ENCODE measurements at regions not wholly inside any gene's neighbourhood (a gene's known extent, or its start where the extent isn't known, plus 50 kb on each side); places are given as distances from the start of the nearest gene placed in this dataset.
A peak's percentile ranks its signal among the peaks of the same experiment; 100 is the strongest.

DNA sequence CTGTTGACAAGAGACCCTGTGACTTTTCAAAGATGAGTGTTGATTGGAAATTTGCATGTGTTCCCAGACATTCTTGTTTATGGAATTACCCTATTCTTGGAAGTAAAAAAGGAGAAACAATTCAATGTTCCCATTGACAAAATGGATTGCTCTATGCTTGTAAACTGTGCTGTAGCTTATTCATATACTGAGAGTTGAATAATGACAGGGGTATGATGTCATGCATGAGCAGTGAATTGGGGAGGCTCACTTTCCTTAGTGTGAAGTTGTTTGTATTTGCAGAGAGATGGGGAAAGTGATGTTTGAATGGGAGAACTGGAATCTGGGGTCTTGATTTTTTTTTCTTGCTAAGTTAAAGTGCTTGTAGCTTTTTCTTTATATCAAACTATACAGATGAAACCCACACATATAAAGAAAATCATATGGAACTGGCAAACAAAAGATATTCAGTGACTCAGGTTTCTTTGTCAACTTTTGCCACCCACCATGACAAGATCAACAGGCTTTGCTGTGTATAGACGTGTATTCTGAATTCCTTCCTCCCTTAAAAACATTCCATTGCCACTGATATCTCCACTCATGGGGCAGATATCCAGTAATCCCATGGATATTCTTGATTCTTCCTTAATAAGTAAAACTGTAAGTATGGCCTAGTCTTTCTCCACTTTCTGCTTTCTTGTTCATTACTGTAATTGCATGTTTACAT is 97.8 kb upstream of the JAG1 start:
- no peak for DNase-seq

DNA sequence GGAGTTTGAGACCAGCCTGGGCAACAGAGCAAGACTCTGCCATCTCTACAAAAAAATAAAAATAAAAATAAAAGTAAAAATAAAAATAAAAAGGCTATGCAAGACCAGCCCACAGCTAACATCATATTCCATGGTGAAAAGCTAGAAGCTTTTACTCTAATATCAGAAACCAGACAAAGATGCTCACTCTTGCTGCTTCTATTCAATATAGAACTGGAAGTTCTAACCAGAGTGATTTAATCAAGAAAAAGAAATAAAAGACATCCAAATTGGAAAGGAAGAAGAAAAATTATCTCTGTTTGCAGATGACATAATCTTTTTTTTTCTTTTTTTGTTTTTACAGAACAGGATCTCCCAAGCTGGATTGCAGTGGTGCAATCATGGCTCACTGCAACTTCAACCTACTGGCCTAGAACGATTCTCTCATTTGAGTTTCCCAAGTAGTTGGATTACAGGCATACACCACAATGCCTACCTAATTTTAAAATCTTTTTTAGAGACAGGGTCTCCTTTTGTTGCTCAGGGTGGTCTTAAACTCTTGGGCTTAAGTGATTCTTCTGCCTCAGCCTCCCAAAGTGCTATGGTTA is 100.7 kb upstream of the JAG1 start:
- DNase-seq: no peak

DNA sequence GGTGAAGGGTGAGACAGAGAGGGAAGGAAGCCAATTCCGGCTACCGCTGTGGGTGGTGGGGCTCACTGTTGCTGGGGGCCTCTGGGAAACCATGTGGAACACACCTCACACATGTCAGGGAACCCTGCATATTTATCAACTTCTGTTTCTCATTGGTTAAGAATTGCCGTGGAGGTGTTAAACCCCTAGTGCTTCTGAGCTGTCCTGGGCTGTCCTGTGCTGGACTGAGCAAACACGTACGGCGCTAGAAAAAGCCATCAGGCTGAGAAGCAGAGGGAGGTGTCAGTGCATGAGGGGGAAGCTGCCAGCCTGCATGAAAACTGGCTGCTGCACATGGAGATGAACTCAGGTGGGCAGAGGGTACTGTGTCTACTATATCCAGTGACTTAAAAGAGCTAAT is 103.9 kb upstream of the JAG1 start:
- DNase-seq: no peak

DNA sequence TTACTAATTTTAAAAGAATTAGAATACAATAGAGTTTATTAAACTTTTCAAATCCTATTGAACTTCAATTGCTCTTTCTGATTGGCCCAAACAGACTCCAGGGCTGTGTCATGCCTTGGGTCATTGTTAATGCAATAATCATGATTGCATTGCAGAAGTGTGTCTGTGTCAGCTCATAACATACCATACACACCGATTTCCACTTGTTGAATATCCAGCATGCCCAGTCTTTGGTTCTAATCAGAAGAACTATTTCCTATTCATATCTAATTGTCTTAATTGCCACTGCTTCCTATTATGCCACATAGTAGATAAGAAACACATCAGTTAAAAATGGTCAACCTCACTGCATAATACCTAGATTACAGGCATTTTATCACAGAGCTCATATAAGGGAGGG is 106.1 kb upstream of the JAG1 start:
- no peak for DNase-seq

GRCh38 chr20:10780901-10781300 is 107.1 kb upstream of the JAG1 start:
- DNase-seq: no peak

GRCh38 chr20:10781526-10781925 is 107.7 kb upstream of the JAG1 start:
- DNase-seq: no peak

GRCh38 chr20:10783707-10784553 is 110.1 kb upstream of the JAG1 start:
- DNase-seq: no peak

DNA sequence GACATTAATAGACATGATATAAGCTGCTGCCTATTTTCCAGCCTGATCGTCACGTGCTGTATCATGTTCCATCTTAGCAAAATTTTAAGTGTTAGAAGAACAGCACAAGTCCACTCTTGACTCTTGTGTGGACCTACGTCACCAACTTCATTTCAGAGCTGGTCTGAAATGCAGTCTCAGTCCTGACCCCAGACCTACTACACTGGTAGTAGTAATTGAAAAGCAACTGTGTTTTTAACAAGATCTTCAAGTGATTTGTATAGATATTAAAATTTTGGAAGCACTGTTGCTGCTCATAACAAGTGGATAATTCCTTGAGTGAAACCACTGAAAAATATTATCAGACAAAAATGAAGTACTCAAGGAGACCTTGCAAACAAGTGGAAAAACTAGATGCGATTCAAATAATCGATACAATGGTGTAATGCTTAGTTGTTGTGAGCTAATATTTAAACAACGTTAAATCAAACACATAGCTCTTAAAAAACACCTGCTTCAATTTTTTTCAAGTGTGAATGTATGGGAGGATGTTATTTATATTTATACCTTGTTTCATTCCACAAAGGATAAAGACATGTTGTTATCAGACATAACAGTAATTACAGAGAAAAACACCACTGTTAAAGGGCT is 110.9 kb upstream of the JAG1 start:
- peak; percentile 1 for DNase-seq

DNA sequence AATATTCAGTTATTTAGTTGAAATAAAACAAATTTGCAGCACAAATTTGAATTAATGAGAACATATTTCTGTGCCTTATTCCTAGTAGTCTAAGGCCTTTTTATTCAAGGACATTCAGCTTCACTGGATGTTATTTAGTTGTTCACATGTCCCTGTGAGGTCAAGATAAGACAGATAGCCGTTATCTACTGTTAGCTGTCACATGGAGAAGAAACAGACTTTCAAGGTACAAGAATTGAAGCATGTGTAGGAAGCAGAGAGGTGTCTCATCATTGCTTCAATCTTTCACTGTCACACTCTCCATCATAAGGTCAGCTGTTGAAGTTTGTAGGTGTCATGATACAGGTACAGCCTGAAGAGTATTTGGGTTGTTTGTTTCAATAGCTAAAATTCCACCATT is 112.9 kb upstream of the JAG1 start:
- no peak for DNase-seq

DNA sequence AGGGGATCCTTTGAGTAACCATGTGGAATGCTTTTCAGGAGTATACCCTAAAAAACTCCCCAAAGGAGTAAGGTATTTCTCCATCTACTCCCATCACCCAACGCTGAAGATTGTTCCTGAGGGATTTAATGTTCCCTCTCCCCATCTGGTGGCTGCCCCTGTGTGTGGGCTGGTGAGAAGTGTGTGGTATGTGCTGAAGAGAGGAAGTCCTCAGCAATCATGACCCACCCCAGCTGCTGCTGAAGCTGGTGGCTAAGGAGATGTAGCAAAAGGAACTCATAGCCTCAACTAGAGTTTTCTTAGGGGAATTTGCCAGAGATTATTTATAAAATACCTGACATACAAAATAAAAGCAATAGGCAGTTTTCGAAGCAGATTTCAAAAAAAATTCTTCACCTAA is 114.3 kb upstream of the JAG1 start:
- no peak for DNase-seq

- no peak for DNase-seq
Measured at GRCh38 chr20:10788877-10789276, 115.1 kb upstream of the JAG1 start.

DNA sequence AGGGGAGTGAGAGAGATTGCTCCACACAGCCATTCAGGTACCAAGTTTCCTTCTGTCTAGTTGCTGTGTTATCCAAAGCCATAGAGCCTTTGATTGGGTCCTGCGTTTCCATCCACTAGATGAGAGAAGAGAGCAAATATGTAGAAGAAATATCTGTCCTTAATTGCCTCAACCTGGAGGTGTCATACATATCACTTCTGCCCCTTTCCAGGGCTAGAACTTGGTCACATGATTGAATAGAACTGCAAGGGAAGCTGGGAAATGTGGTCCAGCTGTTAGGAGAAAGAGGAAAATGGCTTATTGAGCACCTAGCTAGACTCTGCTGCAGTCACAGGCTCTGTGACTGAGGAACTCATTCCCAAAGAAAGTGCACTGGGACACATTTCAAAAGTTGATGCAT is 115.6 kb upstream of the JAG1 start:
- DNase-seq: no peak

DNA sequence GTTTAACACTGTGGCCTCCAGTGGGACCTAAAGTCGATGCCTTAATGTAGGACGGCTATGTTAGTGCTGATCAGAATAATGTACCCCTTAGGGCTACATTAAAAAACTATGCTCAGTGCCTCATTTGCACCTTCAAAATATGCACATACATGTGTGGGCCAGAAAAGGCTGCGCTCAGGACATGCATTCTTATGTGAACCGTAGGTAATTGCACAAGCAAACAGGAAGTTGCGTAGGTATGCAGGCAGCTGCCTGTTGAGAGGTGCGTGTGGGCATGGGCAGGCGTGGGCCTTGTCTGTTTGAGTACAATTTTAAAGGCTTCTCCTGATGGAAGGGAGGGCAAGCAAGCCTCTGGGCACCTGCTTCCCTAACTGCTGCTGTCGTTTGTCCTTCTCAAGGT is 116.2 kb upstream of the JAG1 start:
- DNase-seq: peak; percentile 15

DNA sequence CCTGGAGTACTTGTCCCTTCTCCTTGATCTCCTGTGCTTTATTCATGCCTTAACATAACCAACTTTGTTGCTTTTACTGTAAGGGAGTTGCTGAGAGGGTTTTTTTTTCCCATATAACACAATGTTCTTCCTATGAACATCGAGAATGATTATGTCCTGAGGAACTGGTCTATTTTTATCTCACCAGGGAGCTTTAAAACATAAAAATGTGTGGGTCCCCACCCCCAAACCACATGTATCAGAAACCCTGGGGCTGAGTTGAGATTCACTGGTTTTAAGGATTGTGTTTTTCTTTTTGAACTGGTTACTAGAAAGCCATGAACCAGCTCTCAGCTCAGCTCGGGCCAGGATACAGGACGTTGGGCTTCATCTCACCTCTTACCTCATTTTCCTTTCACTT is 118.5 kb upstream of the JAG1 start:
- DNase-seq: no peak

DNA sequence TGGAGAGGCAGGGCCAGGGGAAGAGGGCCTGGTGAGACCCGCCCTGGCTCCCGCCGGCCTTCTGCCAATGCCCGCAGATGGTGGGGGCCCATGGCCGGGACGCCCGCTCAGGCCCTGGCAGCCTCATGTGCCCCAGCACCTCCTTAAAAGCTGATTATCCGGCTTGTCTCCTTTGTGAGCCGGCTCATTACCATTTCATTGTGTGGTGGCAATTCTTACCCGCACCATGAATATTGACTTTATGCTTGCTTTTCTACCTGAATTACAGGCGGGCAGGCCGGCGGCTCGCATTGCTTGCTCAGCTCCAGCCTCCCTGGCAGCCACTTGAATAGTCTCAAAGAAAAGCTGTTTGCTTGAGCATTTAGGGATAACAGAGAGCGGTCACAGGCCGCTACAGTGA is 120.0 kb upstream of the JAG1 start:
- peak; percentile 42 for DNase-seq

GRCh38 chr20:10794765-10795164 is 121.0 kb upstream of the JAG1 start:
- no peak for DNase-seq

DNA sequence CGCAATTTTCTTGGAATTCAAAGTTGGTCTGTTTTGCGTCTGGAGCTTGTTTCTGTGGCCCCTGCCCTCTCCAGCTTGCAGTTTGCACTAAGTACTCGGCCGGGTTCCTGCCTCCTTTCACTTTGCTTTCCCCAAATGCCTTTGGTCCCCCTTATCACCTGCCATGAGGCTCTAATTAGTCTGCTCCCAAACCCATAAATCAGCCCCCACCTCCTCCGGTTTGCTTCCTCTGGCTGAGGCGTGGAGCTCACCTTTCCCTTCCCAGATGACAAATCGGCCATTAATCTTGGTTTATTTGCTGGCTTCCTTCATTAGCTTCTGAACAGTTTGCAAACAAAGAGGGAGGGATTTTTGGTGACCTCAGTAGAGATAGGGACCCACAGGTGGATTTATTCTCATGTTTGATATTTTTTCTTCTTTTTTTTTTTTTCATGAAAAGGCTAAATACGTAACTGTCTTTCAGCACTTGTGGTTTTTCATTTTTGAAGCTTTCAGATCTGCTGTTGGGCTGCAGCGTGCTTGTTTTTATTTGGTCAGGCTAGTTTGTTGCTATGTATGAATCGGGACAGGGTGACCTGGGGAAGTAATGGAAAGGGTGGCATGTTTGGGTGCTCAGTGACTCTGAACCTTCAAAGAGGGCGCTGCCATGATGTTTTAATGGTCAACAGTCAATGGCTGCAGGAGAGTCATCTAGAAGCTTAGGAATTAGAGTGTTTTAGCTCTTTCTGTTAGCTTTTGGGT is 121.7 kb upstream of the JAG1 start:
- DNase-seq: no peak

GRCh38 chr20:10798811-10799210 is 125.0 kb upstream of the JAG1 start:
- DNase-seq: no peak

GRCh38 chr20:10799735-10800134 is 125.9 kb upstream of the JAG1 start:
- no peak for DNase-seq

- peak; percentile 27 for DNase-seq
Measured at GRCh38 chr20:10800288-10800687, 126.5 kb upstream of the JAG1 start.

GRCh38 chr20:10802236-10802635 is 128.4 kb upstream of the JAG1 start:
- DNase-seq: no peak

DNA sequence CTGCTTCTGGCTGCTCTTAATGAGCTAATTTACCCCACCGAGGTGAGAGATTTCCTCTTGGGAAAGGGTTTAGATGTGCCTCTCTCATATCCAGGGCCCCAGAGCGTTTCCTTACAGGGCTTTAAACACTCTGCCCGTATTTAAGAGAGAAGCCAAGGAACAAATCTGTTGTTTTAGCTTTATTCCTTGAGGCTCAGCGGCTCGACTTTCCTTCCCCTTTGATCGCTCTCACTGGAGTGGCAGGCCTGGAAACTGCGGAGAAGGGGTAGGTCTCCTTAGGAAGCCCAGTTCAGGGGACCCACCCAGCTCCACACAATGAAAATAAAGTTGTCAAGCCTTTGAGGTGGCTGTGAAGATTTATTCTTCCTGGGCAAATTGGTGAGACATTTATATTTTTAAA is 132.0 kb upstream of the JAG1 start:
- no peak for DNase-seq

- no peak for DNase-seq
Measured at GRCh38 chr20:10806539-10806938, 132.7 kb upstream of the JAG1 start.
